Neural cell (in vitro differentiated cells): ENCODE measurements at regions not wholly inside any gene's neighbourhood (a gene's known extent, or its start where the extent isn't known, plus 50 kb on each side); places are given as distances from the start of the nearest gene placed in this dataset.

Experiments
- H2AFZ ChIP-seq: fragments of 200-600, 300-800 bp; sonication (generic), shearing (Covaris generic); 2 replicates; pipeline ENCODE4 v1.6.0; 2014; ENCODE audit warnings: low read depth, mild to moderate bottlenecking, antibody characterized with exemption, low read length, moderate library complexity
- H3F3A ChIP-seq: fragments of 200-600 bp; shearing (Covaris generic); 2 replicates; pipeline ENCODE4 v1.6.1; 2016; ENCODE audit warnings: mild to moderate bottlenecking, moderate library complexity, mixed read lengths, antibody characterized with exemption, low read length; ENCODE audit not compliant: insufficient read depth, poor library complexity, severe bottlenecking
- H3K27ac ChIP-seq: fragments of 200-600, 300-800 bp; sonication (generic), shearing (Covaris generic); 2 replicates; pipeline ENCODE4 v1.5.1; 2014; ENCODE audit warnings: mild to moderate bottlenecking, low read length, moderate library complexity
- H3K27me3 ChIP-seq: fragments of 300-800, 200-600 bp; sonication (generic), shearing (Covaris generic); 2 replicates; pipeline ENCODE4 v1.6.0; 2014; ENCODE audit warnings: mild to moderate bottlenecking, low read depth, low read length, moderate library complexity; ENCODE audit not compliant: insufficient read depth
- H3K36me3 ChIP-seq: fragments of 300-800, 200-600 bp; sonication (generic), shearing (Covaris generic); 2 replicates; pipeline ENCODE4 v1.5.1; 2014; ENCODE audit warnings: mild to moderate bottlenecking, antibody characterized with exemption, low read length, moderate library complexity; ENCODE audit not compliant: insufficient read depth
- H3K4me2 ChIP-seq: fragments of 300-800, 200-600 bp; sonication (generic), shearing (Covaris generic); 2 replicates; pipeline ENCODE4 v1.6.0; 2014; ENCODE audit warnings: mild to moderate bottlenecking, low read length
- H3K4me3 ChIP-seq: fragments of 300-800, 200-600 bp; sonication (generic), shearing (Covaris generic); 2 replicates; pipeline ENCODE4 v1.5.1; 2014; ENCODE audit warnings: mild to moderate bottlenecking, low read length, moderate library complexity
- H3K79me2 ChIP-seq: fragments of 200-600 bp; shearing (Covaris generic); replicated peaks from 2 replicates; pipeline ENCODE4 v1.6.0; 2014; ENCODE audit warnings: mild to moderate bottlenecking, low read length, moderate library complexity; ENCODE audit not compliant: insufficient read depth
- H3K9ac ChIP-seq: fragments of 300-800, 200-600 bp; sonication (generic), shearing (Covaris generic); 2 replicates; pipeline ENCODE4 v1.6.1; 2016; ENCODE audit warnings: mild to moderate bottlenecking, low read length, mixed read lengths
- H3K9me2 ChIP-seq: fragments of 200-600 bp; shearing (Covaris generic); 2 replicates; pipeline ENCODE4 v1.6.1; 2016; ENCODE audit warnings: mild to moderate bottlenecking, low read length, mixed read lengths; ENCODE audit not compliant: insufficient read depth
- H3K9me3 ChIP-seq: fragments of 200-600, 300-800 bp; sonication (generic), shearing (Covaris generic); 2 replicates; pipeline ENCODE4 v1.6.1; 2016; ENCODE audit warnings: mild to moderate bottlenecking, mixed run types, low read length, moderate library complexity, mixed read lengths
- H4K20me1 ChIP-seq: fragments of 200-600 bp; shearing (Covaris generic); 2 replicates; pipeline ENCODE4 v1.6.1; 2016; ENCODE audit warnings: mild to moderate bottlenecking, mixed run types; ENCODE audit not compliant: insufficient read depth
- CTCF ChIP-seq: fragments of 450-650 bp; IDR thresholded peaks from 2 replicates; pipeline ENCODE4 v1.5.1; 2014; ENCODE audit warnings: antibody characterized with exemption, mild to moderate bottlenecking, moderate library complexity; ENCODE audit not compliant: poor library complexity, severe bottlenecking
- EP300 ChIP-seq: fragments of 450-650 bp; conservative IDR thresholded peaks from 2 replicates; pipeline ENCODE4 v1.6.1; 2014; ENCODE audit warnings: antibody characterized with exemption, mild to moderate bottlenecking, moderate library complexity; ENCODE audit not compliant: poor library complexity, severe bottlenecking
- EZH2 ChIP-seq: fragments of 200-600, 300-800 bp; shearing (Covaris generic), sonication (generic); IDR thresholded peaks from 2 replicates; pipeline ENCODE4 v1.6.1; 2014; ENCODE audit warnings: antibody characterized with exemption, low read length, borderline replicate concordance, mild to moderate bottlenecking; ENCODE audit not compliant: insufficient read depth, poor library complexity, severe bottlenecking
- MXI1 ChIP-seq: fragments of 450-650 bp; conservative IDR thresholded peaks from 2 replicates; pipeline ENCODE4 v1.6.1; 2014; ENCODE audit warnings: antibody characterized with exemption, mild to moderate bottlenecking; ENCODE audit not compliant: poor library complexity, severe bottlenecking
- POLR2AphosphoS5 ChIP-seq: IDR thresholded peaks from 2 replicates; pipeline ENCODE4 v1.6.1; 2012
- RAD21 ChIP-seq: fragments of 450-650 bp; conservative IDR thresholded peaks from 2 replicates; pipeline ENCODE4 v1.6.1; 2014; ENCODE audit warnings: antibody characterized with exemption, mild to moderate bottlenecking, moderate library complexity
- SMC3 ChIP-seq: fragments of 450-650 bp; conservative IDR thresholded peaks from 2 replicates; pipeline ENCODE4 v1.6.1; 2014; ENCODE audit warnings: antibody characterized with exemption, mild to moderate bottlenecking, moderate library complexity; ENCODE audit not compliant: poor library complexity
- TAF1 ChIP-seq: IDR thresholded peaks from 2 replicates; pipeline ENCODE4 v1.6.1; 2012; ENCODE audit warnings: low read depth
- TF ChIP-seq, protein P1 (sequence below): IDR thresholded peaks from 2 replicates; pipeline ENCODE4 v1.6.1; 2012; ENCODE audit warnings: borderline replicate concordance

DNA sequence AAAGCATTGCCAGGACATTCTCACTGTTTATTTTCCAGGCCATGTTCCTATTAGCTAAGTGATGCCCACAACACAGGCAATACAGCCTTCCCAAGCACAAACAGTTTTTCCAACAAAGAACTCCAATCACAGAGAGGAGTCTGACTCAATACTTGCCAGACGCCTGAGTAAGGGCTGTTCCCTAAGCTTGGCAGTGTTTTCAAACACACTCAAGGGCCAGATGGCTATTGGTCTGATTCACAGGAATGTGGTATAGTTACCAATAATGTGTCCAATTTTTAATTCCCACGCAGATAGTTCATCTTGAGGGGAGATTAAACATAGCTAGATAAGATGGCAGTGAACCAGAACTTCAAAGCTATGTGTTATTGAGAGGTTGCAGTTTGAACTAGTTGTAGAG is 381.0 kb downstream of the SNAPC1 start:
- H3K4me2 ChIP-seq, result no peak overlapping the region

GRCh38 chr14:62144863-62145262 is 382.6 kb downstream of the SNAPC1 start:
- no peaks in the 10 kb centered on the region for H3K27me3 ChIP-seq
- no peak overlapping the region for H3K4me2 ChIP-seq
- H3K36me3 ChIP-seq, result no peaks in the 10 kb centered on the region
- no peaks in the 10 kb centered on the region for H3F3A ChIP-seq
- H3K9ac ChIP-seq, result no peak overlapping the region
- no peak overlapping the region for H2AFZ ChIP-seq
- TF ChIP-seq EZH2, result no peak
- TF ChIP-seq EP300, result no peak
- no peak for TF ChIP-seq POLR2AphosphoS5
- TF ChIP-seq CTCF, result no peak
- TF ChIP-seq RAD21, result no peak
- TF ChIP-seq MXI1, result no peak
- TF ChIP-seq TAF1, result no peak
- TF ChIP-seq, protein P1, sequence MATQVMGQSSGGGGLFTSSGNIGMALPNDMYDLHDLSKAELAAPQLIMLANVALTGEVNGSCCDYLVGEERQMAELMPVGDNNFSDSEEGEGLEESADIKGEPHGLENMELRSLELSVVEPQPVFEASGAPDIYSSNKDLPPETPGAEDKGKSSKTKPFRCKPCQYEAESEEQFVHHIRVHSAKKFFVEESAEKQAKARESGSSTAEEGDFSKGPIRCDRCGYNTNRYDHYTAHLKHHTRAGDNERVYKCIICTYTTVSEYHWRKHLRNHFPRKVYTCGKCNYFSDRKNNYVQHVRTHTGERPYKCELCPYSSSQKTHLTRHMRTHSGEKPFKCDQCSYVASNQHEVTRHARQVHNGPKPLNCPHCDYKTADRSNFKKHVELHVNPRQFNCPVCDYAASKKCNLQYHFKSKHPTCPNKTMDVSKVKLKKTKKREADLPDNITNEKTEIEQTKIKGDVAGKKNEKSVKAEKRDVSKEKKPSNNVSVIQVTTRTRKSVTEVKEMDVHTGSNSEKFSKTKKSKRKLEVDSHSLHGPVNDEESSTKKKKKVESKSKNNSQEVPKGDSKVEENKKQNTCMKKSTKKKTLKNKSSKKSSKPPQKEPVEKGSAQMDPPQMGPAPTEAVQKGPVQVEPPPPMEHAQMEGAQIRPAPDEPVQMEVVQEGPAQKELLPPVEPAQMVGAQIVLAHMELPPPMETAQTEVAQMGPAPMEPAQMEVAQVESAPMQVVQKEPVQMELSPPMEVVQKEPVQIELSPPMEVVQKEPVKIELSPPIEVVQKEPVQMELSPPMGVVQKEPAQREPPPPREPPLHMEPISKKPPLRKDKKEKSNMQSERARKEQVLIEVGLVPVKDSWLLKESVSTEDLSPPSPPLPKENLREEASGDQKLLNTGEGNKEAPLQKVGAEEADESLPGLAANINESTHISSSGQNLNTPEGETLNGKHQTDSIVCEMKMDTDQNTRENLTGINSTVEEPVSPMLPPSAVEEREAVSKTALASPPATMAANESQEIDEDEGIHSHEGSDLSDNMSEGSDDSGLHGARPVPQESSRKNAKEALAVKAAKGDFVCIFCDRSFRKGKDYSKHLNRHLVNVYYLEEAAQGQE, result no peak
- TF ChIP-seq SMC3, result no peak
- H3K4me3 ChIP-seq, result no peak overlapping the region
- no peaks in the 10 kb centered on the region for H4K20me1 ChIP-seq
- no peaks in the 10 kb centered on the region for H3K79me2 ChIP-seq
- no peaks in the 10 kb centered on the region for H3K9me2 ChIP-seq
- no peaks in the 10 kb centered on the region for H3K9me3 ChIP-seq
- H3K27ac ChIP-seq, result no peak overlapping the region

More for the DNA sequence above, 381.0 kb downstream of the SNAPC1 start:
- no peak overlapping the region for H3K9ac ChIP-seq
- H3K9me2 ChIP-seq, result no peaks in the 10 kb centered on the region
- H3K79me2 ChIP-seq, result no peaks in the 10 kb centered on the region
- no peaks in the 10 kb centered on the region for H4K20me1 ChIP-seq
- H3K4me3 ChIP-seq, result no peak overlapping the region
- H3K36me3 ChIP-seq, result no peaks in the 10 kb centered on the region
- H3F3A ChIP-seq, result no peaks in the 10 kb centered on the region
- H2AFZ ChIP-seq, result no peak overlapping the region
- TF ChIP-seq TAF1, result no peak
- TF ChIP-seq MXI1, result no peak
- no peak for TF ChIP-seq CTCF
- no peak for TF ChIP-seq EP300
- no peak for TF ChIP-seq SMC3
- no peaks in the 10 kb centered on the region for H3K9me3 ChIP-seq
- H3K27me3 ChIP-seq, result no peaks in the 10 kb centered on the region
- H3K27ac ChIP-seq, result no peak overlapping the region
